Spinal cord (tissue), 9 donors: ENCODE measurements at regions not wholly inside any gene's neighbourhood (a gene's known extent, or its start where the extent isn't known, plus 50 kb on each side); places are given as distances from the start of the nearest gene placed in this dataset.

Source experiments
- DNase-seq, 6 donors: peaks; one replicate each; pipeline versions ENCODE4 v3.0.0 to v3.0.0-alpha.2; 2013 to 2015; ENCODE audit warnings: low spot score in 6 of 6, low read depth in 4 of 6
- H3K27ac ChIP-seq: one replicate; pipeline ENCODE4 v1.5.1; 2013; ENCODE audit warnings: low read depth, low read length, control low read depth
- H3K27me3 ChIP-seq: one replicate; pipeline ENCODE4 v1.6.1; 2013; ENCODE audit warnings: low read length; ENCODE audit not compliant: control insufficient read depth, insufficient read depth
- H3K36me3 ChIP-seq: one replicate; pipeline ENCODE4 v1.6.1; 2013; ENCODE audit warnings: low read length; ENCODE audit not compliant: control insufficient read depth, insufficient read depth
- H3K4me1 ChIP-seq: one replicate; pipeline ENCODE4 v1.6.1; 2013; ENCODE audit warnings: low read length; ENCODE audit not compliant: control insufficient read depth, insufficient read depth
- H3K4me3 ChIP-seq: one replicate; pipeline ENCODE4 v1.5.1; 2013; ENCODE audit warnings: low read depth, low read length, control low read depth
- H3K9me3 ChIP-seq: one replicate; pipeline ENCODE4 v1.6.1; 2013; ENCODE audit warnings: low read length; ENCODE audit not compliant: control insufficient read depth, insufficient read depth
- WGBS: methylation state at CpG from one replicate; pipeline ENCODE4 v1.1.5; 2013; ENCODE audit warnings: missing lambda C conversion rate; ENCODE audit not compliant: insufficient coverage; 5-methylcytosine and 5-hydroxymethylcytosine counted together
- donor health status: healthy.

GRCh38 chr13:78786459-78786858 is 127.5 kb upstream of the OBI1 start:
- peak in 1 of 6 donors; percentile 59 for DNase-seq
- H3K27ac ChIP-seq = no peak overlapping the region
- no peaks in the 10 kb centered on the region for H3K36me3 ChIP-seq
- H3K4me1 ChIP-seq = peaks cover 2% of the 10 kb centered on the region
- WGBS = no CpG with 5 or more reads among the region's 1 CpG
- no peaks in the 10 kb centered on the region for H3K9me3 ChIP-seq
- no peak overlapping the region for H3K4me3 ChIP-seq
- H3K27me3 ChIP-seq = peaks cover 6% of the 10 kb centered on the region

GRCh38 chr13:78785764-78786163 is 126.8 kb upstream of the OBI1 start:
- Histone ChIP-seq H3K4me3 (no peak overlapping the region), H3K36me3 (no peaks in the 10 kb centered on the region), H3K27me3 (peaks cover 4% of the 10 kb centered on the region), H3K4me1 (peaks cover 2% of the 10 kb centered on the region), H3K9me3 (no peaks in the 10 kb centered on the region), H3K27ac (no peak overlapping the region)
- WGBS = 90% methylated on average over 2 of the region's 4 CpGs
- DNase-seq = peak in 1 of 6 donors; percentile 46

GRCh38 chr13:78784014-78784750 is 125.2 kb upstream of the OBI1 start:
- peak in 1 of 6 donors; percentile 73 for DNase-seq
- Histone ChIP-seq H3K36me3 (no peaks in the 10 kb centered on the region), H3K4me3 (no peak overlapping the region), H3K27me3 (peaks cover 7% of the 10 kb centered on the region), H3K4me1 (peaks cover 2% of the 10 kb centered on the region), H3K9me3 (no peaks in the 10 kb centered on the region), H3K27ac (no peak overlapping the region)
- WGBS = no CpG with 5 or more reads among the region's 6 CpGs

- Histone ChIP-seq H3K9me3 (no peaks in the 10 kb centered on the region), H3K27ac (no peak overlapping the region), H3K4me1 (no peaks in the 10 kb centered on the region), H3K27me3 (peaks cover 4% of the 10 kb centered on the region), H3K4me3 (no peak overlapping the region), H3K36me3 (no peaks in the 10 kb centered on the region)
- WGBS = 80% methylated on average over 1 of the region's 3 CpGs
- no peak for DNase-seq
These were observed 121.8 kb upstream of the OBI1 start for GRCh38 chr13:78780708-78781107.

- Histone ChIP-seq H3K4me1 (no peaks in the 10 kb centered on the region), H3K36me3 (no peaks in the 10 kb centered on the region), H3K27me3 (peaks cover 4% of the 10 kb centered on the region), H3K4me3 (no peak overlapping the region), H3K27ac (no peak overlapping the region), H3K9me3 (no peaks in the 10 kb centered on the region)
- peak in 2 of 6 donors; percentile 70 to 89 for DNase-seq
- 43% methylated on average over 1 of the region's 3 CpGs for WGBS
These were observed 120.7 kb upstream of the OBI1 start for GRCh38 chr13:78779608-78780007.

- H3K27me3 ChIP-seq = peaks cover 4% of the 10 kb centered on the region
- peak in 1 of 6 donors; percentile 63 for DNase-seq
- no peaks in the 10 kb centered on the region for H3K36me3 ChIP-seq
- no peaks in the 10 kb centered on the region for H3K9me3 ChIP-seq
- WGBS = 68% methylated on average over 3 of the region's 6 CpGs
- H3K4me1 ChIP-seq = no peaks in the 10 kb centered on the region
- H3K27ac ChIP-seq = no peak overlapping the region
- H3K4me3 ChIP-seq = no peak overlapping the region
These were observed 119.0 kb upstream of the OBI1 start for GRCh38 chr13:78777976-78778375.

GRCh38 chr13:78777396-78777795 is 118.4 kb upstream of the OBI1 start:
- peak in 1 of 6 donors; percentile 62 for DNase-seq
- Histone ChIP-seq H3K27me3 (peaks cover 3% of the 10 kb centered on the region), H3K9me3 (no peaks in the 10 kb centered on the region), H3K4me1 (no peaks in the 10 kb centered on the region), H3K36me3 (no peaks in the 10 kb centered on the region), H3K27ac (no peak overlapping the region), H3K4me3 (no peak overlapping the region)
- WGBS = 83% methylated on average over 3 of the region's 4 CpGs

GRCh38 chr13:78772933-78773332 is 114.0 kb upstream of the OBI1 start:
- H3K36me3 ChIP-seq = no peaks in the 10 kb centered on the region
- no peak overlapping the region for H3K4me3 ChIP-seq
- H3K27ac ChIP-seq = no peak overlapping the region
- no peaks in the 10 kb centered on the region for H3K9me3 ChIP-seq
- DNase-seq = no peak
- H3K4me1 ChIP-seq = no peaks in the 10 kb centered on the region
- no peaks in the 10 kb centered on the region for H3K27me3 ChIP-seq

- no peaks in the 10 kb centered on the region for H3K36me3 ChIP-seq
- H3K9me3 ChIP-seq = no peaks in the 10 kb centered on the region
- H3K4me3 ChIP-seq = no peak overlapping the region
- WGBS = 86% methylated on average over 1 of the region's 1 CpG
- H3K4me1 ChIP-seq = no peaks in the 10 kb centered on the region
- H3K27ac ChIP-seq = no peak overlapping the region
- DNase-seq = no peak
- H3K27me3 ChIP-seq = no peaks in the 10 kb centered on the region
These were observed 111.6 kb upstream of the OBI1 start for GRCh38 chr13:78770601-78771000.

GRCh38 chr13:78768950-78769349 is 110.0 kb upstream of the OBI1 start:
- no peaks in the 10 kb centered on the region for H3K36me3 ChIP-seq
- no CpG with 5 or more reads among the region's 1 CpG for WGBS

More at GRCh38 chr13:78768950-78769349, 110.0 kb upstream of the OBI1 start:
- H3K27ac ChIP-seq = no peak overlapping the region
- H3K4me3 ChIP-seq = no peak overlapping the region
- H3K27me3 ChIP-seq = no peaks in the 10 kb centered on the region
- H3K9me3 ChIP-seq = no peaks in the 10 kb centered on the region
- DNase-seq = no peak
- no peaks in the 10 kb centered on the region for H3K4me1 ChIP-seq
